ENCODE measurements at regions not wholly inside any gene's neighbourhood (a gene's known extent, or its start where the extent isn't known, plus 50 kb on each side); places are given as distances from the start of the nearest gene placed in this dataset.

DNA sequence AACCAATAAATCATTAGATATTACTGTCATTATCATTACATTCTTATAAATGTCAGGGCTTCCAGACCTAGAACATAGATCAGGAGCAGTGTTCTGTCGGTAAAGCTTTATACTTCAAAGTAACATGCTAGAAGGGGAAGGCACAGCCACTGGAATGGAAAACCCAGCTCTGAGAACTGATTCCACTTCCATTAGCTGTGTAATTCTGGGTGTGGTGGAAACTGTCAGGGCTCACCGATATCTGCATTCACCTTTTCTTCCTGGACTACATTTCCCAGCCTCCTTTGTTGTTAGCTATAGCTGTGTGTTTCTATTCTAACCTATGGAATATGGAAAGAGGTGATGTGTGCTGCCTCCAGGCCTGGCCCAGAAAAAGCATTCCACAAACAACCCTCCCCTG lies 585.8 kb downstream of the BUD13 start:
- TF ChIP-seq, protein P1, sequence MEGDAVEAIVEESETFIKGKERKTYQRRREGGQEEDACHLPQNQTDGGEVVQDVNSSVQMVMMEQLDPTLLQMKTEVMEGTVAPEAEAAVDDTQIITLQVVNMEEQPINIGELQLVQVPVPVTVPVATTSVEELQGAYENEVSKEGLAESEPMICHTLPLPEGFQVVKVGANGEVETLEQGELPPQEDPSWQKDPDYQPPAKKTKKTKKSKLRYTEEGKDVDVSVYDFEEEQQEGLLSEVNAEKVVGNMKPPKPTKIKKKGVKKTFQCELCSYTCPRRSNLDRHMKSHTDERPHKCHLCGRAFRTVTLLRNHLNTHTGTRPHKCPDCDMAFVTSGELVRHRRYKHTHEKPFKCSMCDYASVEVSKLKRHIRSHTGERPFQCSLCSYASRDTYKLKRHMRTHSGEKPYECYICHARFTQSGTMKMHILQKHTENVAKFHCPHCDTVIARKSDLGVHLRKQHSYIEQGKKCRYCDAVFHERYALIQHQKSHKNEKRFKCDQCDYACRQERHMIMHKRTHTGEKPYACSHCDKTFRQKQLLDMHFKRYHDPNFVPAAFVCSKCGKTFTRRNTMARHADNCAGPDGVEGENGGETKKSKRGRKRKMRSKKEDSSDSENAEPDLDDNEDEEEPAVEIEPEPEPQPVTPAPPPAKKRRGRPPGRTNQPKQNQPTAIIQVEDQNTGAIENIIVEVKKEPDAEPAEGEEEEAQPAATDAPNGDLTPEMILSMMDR (IDR thresholded peaks at IDR 0.05) = no peak
- no peak for TF ChIP-seq POLR2A (IDR thresholded peaks at IDR 0.05)

All from prostate gland (tissue), 2 donors.